Brain microvascular endothelial cell (primary cell): ENCODE measurements at regions not wholly inside any gene's neighbourhood (a gene's known extent, or its start where the extent isn't known, plus 50 kb on each side); places are given as distances from the start of the nearest gene placed in this dataset.
A peak's percentile ranks its signal among the peaks of the same experiment; 100 is the strongest.

Experiments used
- DNase-seq: peaks from one replicate; pipeline ENCODE4 v3.0.0-alpha.2; 2020
- H3K27ac ChIP-seq: fragments of 250-450 bp; sonication (Bioruptor Pico); 2 replicates; pipeline ENCODE4 v1.5.1; 2020; ENCODE audit warnings: mild to moderate bottlenecking, moderate library complexity
- H3K27me3 ChIP-seq: fragments of 250-450 bp; sonication (Bioruptor Pico); replicated peaks from 2 replicates; pipeline ENCODE4 v1.5.1; 2020; ENCODE audit warnings: mild to moderate bottlenecking
- H3K36me3 ChIP-seq: fragments of 250-450 bp; sonication (Bioruptor Pico); replicated peaks from 2 replicates; pipeline ENCODE4 v1.5.1; 2020; ENCODE audit warnings: mild to moderate bottlenecking
- H3K4me3 ChIP-seq: 2 replicates; pipeline ENCODE4 v1.5.1; 2011; ENCODE audit warnings: low read depth, mild to moderate bottlenecking, control low read depth, low read length, moderate library complexity
- in situ Hi-C: cut with HindIII; loops from 2 replicates; pipeline ENCODE4 v1.10.0; 2017; ENCODE audit warnings: low sequenced_read_pairs, low pct_ligation_motif_present
- TF ChIP-seq, protein P1 (sequence below): IDR thresholded peaks from 2 replicates; pipeline ENCODE4 v1.5.1; 2011; ENCODE audit warnings: low read depth, mild to moderate bottlenecking, moderate library complexity, low read length, control low read depth, inconsistent platforms; ENCODE audit errors: missing control alignments

DNA sequence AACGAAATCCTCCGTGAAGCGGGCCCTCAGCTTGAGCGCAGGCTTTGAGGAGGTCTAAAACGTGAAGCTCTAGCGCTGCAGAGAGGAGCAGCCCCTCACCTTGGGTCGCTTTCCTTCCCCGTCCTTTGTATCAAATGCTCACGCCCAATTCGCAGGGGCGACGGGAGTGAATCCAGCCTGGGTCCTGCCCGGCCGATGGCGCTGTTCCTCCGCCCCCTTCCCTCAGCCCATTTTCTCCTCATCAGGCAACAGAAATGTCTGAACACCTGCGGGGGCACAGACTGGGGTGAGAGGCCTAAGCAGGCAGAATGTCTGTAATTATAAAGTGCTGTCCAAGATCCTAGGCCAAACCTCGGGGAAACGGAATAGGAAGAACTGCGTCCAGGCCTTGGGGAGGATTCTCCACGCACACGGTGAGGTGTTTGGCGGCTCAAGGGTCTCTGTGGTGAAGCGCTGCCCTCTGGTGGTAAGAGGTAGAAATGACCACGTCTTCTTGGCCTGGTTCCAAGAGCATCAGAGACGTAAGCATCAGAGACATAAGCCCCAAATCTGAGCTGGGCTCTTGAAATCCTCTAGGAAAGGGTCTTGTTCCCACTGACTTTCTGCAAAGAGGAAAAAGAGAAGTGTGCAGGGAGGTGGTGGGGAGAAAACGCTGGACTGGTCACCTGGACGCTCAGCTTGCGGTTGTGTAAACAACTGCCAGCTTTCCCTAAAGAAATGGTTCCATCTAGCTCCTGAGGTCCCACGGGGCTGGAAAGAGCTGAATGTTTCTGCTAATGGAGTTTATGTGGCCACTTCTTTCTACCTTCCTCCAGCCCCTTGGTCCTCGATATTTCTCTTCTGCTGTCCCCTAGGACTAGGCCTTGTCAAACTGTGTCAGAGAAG is 92.1 kb upstream of the CD53 start:
- DNase-seq: peak; percentile 70
- TF ChIP-seq, protein P1, sequence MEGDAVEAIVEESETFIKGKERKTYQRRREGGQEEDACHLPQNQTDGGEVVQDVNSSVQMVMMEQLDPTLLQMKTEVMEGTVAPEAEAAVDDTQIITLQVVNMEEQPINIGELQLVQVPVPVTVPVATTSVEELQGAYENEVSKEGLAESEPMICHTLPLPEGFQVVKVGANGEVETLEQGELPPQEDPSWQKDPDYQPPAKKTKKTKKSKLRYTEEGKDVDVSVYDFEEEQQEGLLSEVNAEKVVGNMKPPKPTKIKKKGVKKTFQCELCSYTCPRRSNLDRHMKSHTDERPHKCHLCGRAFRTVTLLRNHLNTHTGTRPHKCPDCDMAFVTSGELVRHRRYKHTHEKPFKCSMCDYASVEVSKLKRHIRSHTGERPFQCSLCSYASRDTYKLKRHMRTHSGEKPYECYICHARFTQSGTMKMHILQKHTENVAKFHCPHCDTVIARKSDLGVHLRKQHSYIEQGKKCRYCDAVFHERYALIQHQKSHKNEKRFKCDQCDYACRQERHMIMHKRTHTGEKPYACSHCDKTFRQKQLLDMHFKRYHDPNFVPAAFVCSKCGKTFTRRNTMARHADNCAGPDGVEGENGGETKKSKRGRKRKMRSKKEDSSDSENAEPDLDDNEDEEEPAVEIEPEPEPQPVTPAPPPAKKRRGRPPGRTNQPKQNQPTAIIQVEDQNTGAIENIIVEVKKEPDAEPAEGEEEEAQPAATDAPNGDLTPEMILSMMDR: peak; percentile 83
- H3K4me3 ChIP-seq: no peak overlapping the region
- no peaks in the 10 kb centered on the region for H3K36me3 ChIP-seq
- H3K27me3 ChIP-seq: no peaks in the 10 kb centered on the region
- in situ Hi-C loops: no loop called here
- H3K27ac ChIP-seq: no peak overlapping the region

- no peak overlapping the region for H3K27ac ChIP-seq
- no peak for DNase-seq
- in situ Hi-C loops: no loop called here
- H3K36me3 ChIP-seq: no peaks in the 10 kb centered on the region
- TF ChIP-seq, protein P1: no peak
- no peaks in the 10 kb centered on the region for H3K27me3 ChIP-seq
- no peak overlapping the region for H3K4me3 ChIP-seq
Measured at GRCh38 chr1:110779636-110780035, 93.3 kb upstream of the CD53 start.

DNA sequence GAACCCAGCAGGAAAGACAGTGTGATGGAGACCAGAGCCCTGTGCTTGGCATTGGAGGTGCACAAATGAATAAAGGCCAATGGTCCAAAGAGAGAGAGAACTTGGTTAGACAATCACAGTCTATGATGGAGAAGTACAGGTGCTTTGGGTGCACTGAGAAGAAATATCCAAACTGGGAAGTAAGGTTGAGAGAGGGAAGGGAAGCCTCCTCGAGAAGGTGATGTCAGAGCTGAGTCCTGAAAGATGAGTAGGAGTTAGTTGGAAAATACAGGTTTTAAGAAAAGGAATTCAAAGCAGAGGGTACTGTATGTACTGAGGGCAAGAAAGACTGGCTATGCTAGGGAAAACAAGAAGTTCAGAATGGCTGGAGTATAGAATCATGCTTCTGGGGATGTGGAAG is 94.1 kb upstream of the CD53 start:
- no peak for DNase-seq
- Histone ChIP-seq H3K36me3 (no peaks in the 10 kb centered on the region), H3K27ac (no peak overlapping the region), H3K27me3 (no peaks in the 10 kb centered on the region), H3K4me3 (no peak overlapping the region)
- in situ Hi-C loops: no loop called here
- TF ChIP-seq, protein P1: no peak

GRCh38 chr1:110777228-110777627 is 95.7 kb upstream of the CD53 start:
- H3K27ac ChIP-seq: no peak overlapping the region
- in situ Hi-C loops: no loop called here

DNA sequence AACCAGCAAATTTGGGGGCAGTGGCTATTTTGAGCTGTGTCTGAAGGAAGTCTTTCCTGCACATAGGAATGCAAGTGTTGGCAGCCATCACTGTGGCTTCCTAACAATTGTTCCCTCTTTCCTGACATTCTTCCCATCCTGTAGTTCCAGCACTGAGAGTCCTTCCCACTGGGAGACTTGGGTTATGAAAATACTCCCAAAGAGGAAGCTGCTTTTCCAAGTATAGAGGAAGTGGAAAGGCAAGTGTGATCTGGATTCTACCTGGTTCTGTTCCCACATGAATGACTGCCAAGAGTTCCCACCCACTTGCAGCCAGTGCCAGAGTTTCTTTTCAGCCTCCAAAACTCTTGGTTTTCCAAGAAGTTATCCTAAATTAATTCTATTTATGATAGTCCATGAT is 98.5 kb upstream of the CD53 start:
- no peaks in the 10 kb centered on the region for H3K36me3 ChIP-seq

More at GRCh38 chr1:110777228-110777627, 95.7 kb upstream of the CD53 start:
- DNase-seq: no peak
- Histone ChIP-seq H3K4me3 (no peak overlapping the region), H3K36me3 (no peaks in the 10 kb centered on the region), H3K27me3 (no peaks in the 10 kb centered on the region)
- TF ChIP-seq, protein P1: no peak

More for the DNA sequence above, 98.5 kb upstream of the CD53 start:
- Histone ChIP-seq H3K27ac (no peak overlapping the region), H3K4me3 (no peak overlapping the region), H3K27me3 (no peaks in the 10 kb centered on the region)
- TF ChIP-seq, protein P1: no peak
- DNase-seq: no peak
- in situ Hi-C loops: no loop called here
